Endothelial cell of umbilical vein (primary cell): ENCODE measurements at regions not wholly inside any gene's neighbourhood (a gene's known extent, or its start where the extent isn't known, plus 50 kb on each side); places are given as distances from the start of the nearest gene placed in this dataset.

Experiments
- BruUV-seq: library from RNA; stranded (reverse); fragments of 400-500 nt; replicated peaks from 2 replicates; lab custom pipeline; 2021; lab: Mats Ljungman, UMichigan
- CTCF ChIA-PET: fragments of 300-600, 350-600 bp; sonication (Branson Sonifier 250); formaldehyde crosslinking; loops from one replicate; lab custom pipeline; 2021; ENCODE audit warnings: antibody characterized with exemption, inconsistent platforms; lab: Charles Lee
- POLR2A ChIA-PET: fragments of 300-600, 350-600 bp; sonication (Branson Sonifier 250); formaldehyde crosslinking; loops from one replicate; lab custom pipeline; 2021; ENCODE audit warnings: antibody characterized with exemption, inconsistent platforms; lab: Charles Lee
- DNase-seq: peaks from one replicate; pipeline ENCODE4 v3.0.0-alpha.2; 2011; ENCODE audit warnings: low read depth, low spot score
- FAIRE-seq: peaks from 2 replicates; lab custom pipeline; 2011; peaks lifted over from hg19 to GRCh38; lab: Jason Lieb, UNC
- H2AFZ ChIP-seq: 2 replicates; pipeline ENCODE4 v1.6.0; 2012; ENCODE audit warnings: low read depth, low read length, control low read depth, inconsistent platforms
- H3K27ac ChIP-seq: 2 replicates; pipeline ENCODE4 v1.5.1; 2011; ENCODE audit warnings: low read depth, mild to moderate bottlenecking, control low read depth, low read length, moderate library complexity; ENCODE audit not compliant: insufficient read depth
- H3K27me3 ChIP-seq, 2 experiments: 2 replicates each; pipeline versions ENCODE4 v1.6.0 to v1.6.1; 2011; ENCODE audit warnings: low read length in 2 of 2, mixed read lengths in 1 of 2; ENCODE audit not compliant: control insufficient read depth in 2 of 2, insufficient read depth in 2 of 2
- H3K36me3 ChIP-seq, 2 experiments: 2 replicates in 1 of 2; 3 replicates in 1 of 2; pipeline ENCODE4 v1.5.1; 2011; ENCODE audit warnings: low read length in 2 of 2, mild to moderate bottlenecking in 1 of 2, moderate library complexity in 1 of 2; ENCODE audit not compliant: control insufficient read depth in 2 of 2, insufficient read depth in 2 of 2; ENCODE audit errors: extremely low read depth in 1 of 2
- H3K4me1 ChIP-seq: 3 replicates; pipeline ENCODE4 v1.5.1; 2011; ENCODE audit warnings: mild to moderate bottlenecking, low read length; ENCODE audit not compliant: control insufficient read depth, insufficient read depth; ENCODE audit errors: extremely low read depth
- H3K4me2 ChIP-seq: 2 replicates; pipeline ENCODE4 v1.6.1; 2011; ENCODE audit warnings: low read length, control low read depth, mixed read lengths; ENCODE audit not compliant: insufficient read depth
- H3K4me3 ChIP-seq, 3 experiments: fragments of 200-600 bp in 1 of 3; sonication (generic), shearing (Covaris generic) in 1 of 3; replicated peaks in 1 of 3; 2 replicates each; pipeline ENCODE4 v1.5.1; 2011 to 2016; ENCODE audit warnings: control low read depth in 3 of 3, low read length in 3 of 3, mild to moderate bottlenecking in 2 of 3, inconsistent platforms in 1 of 3, low read depth in 1 of 3, moderate library complexity in 1 of 3; ENCODE audit not compliant: insufficient read depth in 1 of 3
- H3K79me2 ChIP-seq: 2 replicates; pipeline ENCODE4 v1.6.0; 2012; ENCODE audit warnings: low read length, inconsistent platforms; ENCODE audit not compliant: control insufficient read depth, insufficient read depth
- H3K9ac ChIP-seq: replicated peaks from 2 replicates; pipeline ENCODE3; 2011; ENCODE audit warnings: low read length, control low read depth; ENCODE audit not compliant: insufficient read depth; ENCODE audit errors: extremely low read depth
- H3K9me1 ChIP-seq: replicated peaks from 3 replicates; pipeline ENCODE4 v1.6.0; 2011; ENCODE audit warnings: mild to moderate bottlenecking, low read length; ENCODE audit not compliant: control insufficient read depth, insufficient read depth; ENCODE audit errors: extremely low read depth
- H3K9me3 ChIP-seq: replicated peaks from 2 replicates; pipeline ENCODE4 v1.5.1; 2012; ENCODE audit warnings: low read length, inconsistent platforms; ENCODE audit not compliant: control insufficient read depth, insufficient read depth
- H4K20me1 ChIP-seq: replicated peaks from 2 replicates; pipeline ENCODE3; 2011; ENCODE audit warnings: mild to moderate bottlenecking, low read length; ENCODE audit not compliant: control insufficient read depth, insufficient read depth; ENCODE audit errors: extremely low read depth
- CTCF ChIP-seq, 2 donors: IDR thresholded peaks; 1 replicate in 1 of 2; 2 replicates in 1 of 2; pipeline ENCODE4 v1.5.1; 2011; ENCODE audit warnings: low read length in 2 of 2, mild to moderate bottlenecking in 2 of 2, moderate library complexity in 2 of 2, control low read depth in 1 of 2, inconsistent platforms in 1 of 2, low read depth in 1 of 2; ENCODE audit not compliant: insufficient read depth in 1 of 2; ENCODE audit errors: extremely low read depth in 1 of 2
- EZH2 ChIP-seq: IDR thresholded peaks from 2 replicates; pipeline ENCODE4 v1.6.1; 2012; ENCODE audit warnings: borderline replicate concordance, low read depth, mild to moderate bottlenecking, moderate library complexity, low read length, inconsistent platforms; ENCODE audit not compliant: severe bottlenecking
- FOS ChIP-seq: IDR thresholded peaks from 2 replicates; pipeline ENCODE4 v1.6.1; 2011; ENCODE audit warnings: mild to moderate bottlenecking, low read length, moderate library complexity, borderline replicate concordance; ENCODE audit not compliant: insufficient read depth
- GATA2 ChIP-seq: IDR thresholded peaks from 2 replicates; pipeline ENCODE4 v1.7.0; 2011; ENCODE audit warnings: low read depth, mild to moderate bottlenecking, moderate library complexity, mixed read lengths, low read length; ENCODE audit not compliant: insufficient read length, insufficient read depth
- MAX ChIP-seq: IDR thresholded peaks from 2 replicates; pipeline ENCODE4 v1.6.1; 2011; ENCODE audit not compliant: insufficient read depth, insufficient read length
- MYC ChIP-seq: IDR thresholded peaks from one replicate; pipeline ENCODE4 v1.6.1; 2011; ENCODE audit warnings: mild to moderate bottlenecking, low read depth, low read length
- POLR2A ChIP-seq: IDR thresholded peaks from 2 replicates; pipeline ENCODE4 v1.6.1; 2012; ENCODE audit warnings: low read depth, mild to moderate bottlenecking, control low read depth, low read length
- POLR2AphosphoS5 ChIP-seq: IDR thresholded peaks from 2 replicates; pipeline ENCODE4 v1.6.1; 2012; ENCODE audit warnings: low read depth, mild to moderate bottlenecking, control low read depth, low read length, moderate library complexity; ENCODE audit not compliant: insufficient read depth
- dilution Hi-C: fragments of 300-500 bp; cut with MboI; formaldehyde crosslinking; loops from one replicate; pipeline ENCODE4 v1.15.0; 2019; ENCODE audit warnings: low sequenced_read_pairs; ENCODE audit not compliant: extremely low pct_ligation_motif_present
- intact Hi-C: fragments of 100-400 bp; cut with micrococcal nuclease; formaldehyde crosslinking; loops from one replicate; pipeline ENCODE4 v1.10.0; 2022

GRCh38 chr18:60090170-60090569, 190.4 kb downstream of the PMAIP1 start:
- dilution Hi-C loops = no loop called here
- H3K4me1 ChIP-seq = no peaks in the 10 kb centered on the region
- CTCF ChIA-PET = no interaction called here

More at GRCh38 chr18:60090170-60090569, 190.4 kb downstream of the PMAIP1 start:
- intact Hi-C loops = no loop called here
- H3K9ac ChIP-seq = no peak overlapping the region
- no TSS peak for BruUV-seq
- no peaks in the 10 kb centered on the region for H3K27me3 ChIP-seq
- no peaks in the 10 kb centered on the region for H3K79me2 ChIP-seq
- FAIRE-seq (no peak), DNase-seq (no peak)
- H3K4me2 ChIP-seq = no peak overlapping the region
- no peak overlapping the region for H2AFZ ChIP-seq
- no peaks in the 10 kb centered on the region for H3K9me1 ChIP-seq
- H3K27ac ChIP-seq = no peak overlapping the region
- no peak overlapping the region for H3K4me3 ChIP-seq
- H4K20me1 ChIP-seq = no peaks in the 10 kb centered on the region
- no peaks in the 10 kb centered on the region for H3K36me3 ChIP-seq
- POLR2A ChIA-PET = no interaction called here
- TF ChIP-seq MAX (no peak), POLR2A (no peak), GATA2 (no peak), FOS (no peak), EZH2 (no peak), CTCF (IDR thresholded peaks at IDR 0.05; ENCODE audit: extremely low read depth in 1 of 2, insufficient read depth in 1 of 2, low read depth in 1 of 2, low read length in 2 of 2) (no peak), MYC (no peak), POLR2AphosphoS5 (no peak)
- H3K9me3 ChIP-seq = no peaks in the 10 kb centered on the region
